ENCODE measurements at regions not wholly inside any gene's neighbourhood (a gene's known extent, or its start where the extent isn't known, plus 50 kb on each side); places are given as distances from the start of the nearest gene placed in this dataset.

GRCh38 chr13:108121406-108121805 lies 93.9 kb downstream of the LIG4 start:
- TF ChIP-seq POLR2A (IDR thresholded peaks at IDR 0.05) (no peak), CTCF (IDR thresholded peaks at IDR 0.05) (peak in 2 of 4 donors; percentile 14 to 25)
